ENCODE measurements at regions not wholly inside any gene's neighbourhood (a gene's known extent, or its start where the extent isn't known, plus 50 kb on each side); places are given as distances from the start of the nearest gene placed in this dataset.
"Not testable (repeated sequence)": the region's sequence is repeated elsewhere in the genome, so short reads cannot be mapped to it uniquely, and the experiment has no call there.

- DNase-seq (ENCODE audit: low read depth in 2 of 3, low spot score in 2 of 3): no peak
Observed at GRCh38 chr5:130350131-130350530, 445.9 kb downstream of the CHSY3 start.

- no peak for DNase-seq (ENCODE audit: low read depth in 2 of 3, low spot score in 2 of 3)
Observed at GRCh38 chr5:130337179-130337888, 433.1 kb downstream of the CHSY3 start.

- DNase-seq (ENCODE audit: low read depth in 2 of 3, low spot score in 2 of 3): no peak
Observed at GRCh38 chr5:130335117-130335516, 430.9 kb downstream of the CHSY3 start.

- DNase-seq (ENCODE audit: low read depth in 2 of 3, low spot score in 2 of 3): no peak
Observed at GRCh38 chr5:130333089-130333488, 428.8 kb downstream of the CHSY3 start.

GRCh38 chr5:130331332-130331731 lies 427.1 kb downstream of the CHSY3 start:
- DNase-seq (ENCODE audit: low read depth in 2 of 3, low spot score in 2 of 3): no peak

- no peak for DNase-seq (ENCODE audit: low read depth in 2 of 3, low spot score in 2 of 3)
Observed at GRCh38 chr5:130324953-130325671, 420.8 kb downstream of the CHSY3 start.

GRCh38 chr5:130323804-130324454 lies 419.7 kb downstream of the CHSY3 start:
- DNase-seq (ENCODE audit: low read depth in 2 of 3, low spot score in 2 of 3): no peak

GRCh38 chr5:130321931-130322330 lies 417.7 kb downstream of the CHSY3 start:
- no peak for DNase-seq (ENCODE audit: low read depth in 2 of 3, low spot score in 2 of 3)

GRCh38 chr5:130316971-130317680 lies 412.9 kb downstream of the CHSY3 start:
- DNase-seq (ENCODE audit: low read depth in 2 of 3, low spot score in 2 of 3): no peak

- DNase-seq (ENCODE audit: low read depth in 2 of 3, low spot score in 2 of 3): no peak
Observed at GRCh38 chr5:130295235-130295634, 391.0 kb downstream of the CHSY3 start.

GRCh38 chr5:130294798-130295197 lies 390.5 kb downstream of the CHSY3 start:
- DNase-seq (ENCODE audit: low read depth in 2 of 3, low spot score in 2 of 3): not testable (repeated sequence)

- DNase-seq (ENCODE audit: low read depth in 2 of 3, low spot score in 2 of 3): no peak
Observed at GRCh38 chr5:130290219-130290618, 386.0 kb downstream of the CHSY3 start.

- no peak for DNase-seq (ENCODE audit: low read depth in 2 of 3, low spot score in 2 of 3)
Observed at GRCh38 chr5:130289132-130290088, 385.1 kb downstream of the CHSY3 start.

GRCh38 chr5:130287438-130287837 lies 383.2 kb downstream of the CHSY3 start:
- DNase-seq (ENCODE audit: low read depth in 2 of 3, low spot score in 2 of 3): no peak

GRCh38 chr5:130286971-130287370 lies 382.7 kb downstream of the CHSY3 start:
- no peak for DNase-seq (ENCODE audit: low read depth in 2 of 3, low spot score in 2 of 3)

GRCh38 chr5:130282049-130282448 lies 377.8 kb downstream of the CHSY3 start:
- DNase-seq (ENCODE audit: low read depth in 2 of 3, low spot score in 2 of 3): no peak

GRCh38 chr5:130280528-130281217 lies 376.4 kb downstream of the CHSY3 start:
- no peak for DNase-seq (ENCODE audit: low read depth in 2 of 3, low spot score in 2 of 3)

- DNase-seq (ENCODE audit: low read depth in 2 of 3, low spot score in 2 of 3): no peak
Observed at GRCh38 chr5:130279386-130279785, 375.1 kb downstream of the CHSY3 start.

GRCh38 chr5:130278136-130278535 lies 373.9 kb downstream of the CHSY3 start:
- DNase-seq (ENCODE audit: low read depth in 2 of 3, low spot score in 2 of 3): no peak

- DNase-seq (ENCODE audit: low read depth in 2 of 3, low spot score in 2 of 3): no peak
Observed at GRCh38 chr5:130277522-130277921, 373.3 kb downstream of the CHSY3 start.
